RPMI8226 (cell line): ENCODE measurements at regions not wholly inside any gene's neighbourhood (a gene's known extent, or its start where the extent isn't known, plus 50 kb on each side); places are given as distances from the start of the nearest gene placed in this dataset.

Source experiments
- DNase-seq: peaks from one replicate; pipeline ENCODE4 v3.0.0-alpha.2; 2015

GRCh38 chr16:86306011-86306644 lies 204.2 kb upstream of the FOXF1 start:
- DNase-seq = no peak

GRCh38 chr16:86306811-86307513 lies 203.4 kb upstream of the FOXF1 start:
- DNase-seq = no peak

- no peak for DNase-seq
Measured at GRCh38 chr16:86307514-86307903, 202.8 kb upstream of the FOXF1 start.

- no peak for DNase-seq
Measured at GRCh38 chr16:86308514-86308913, 201.8 kb upstream of the FOXF1 start.

GRCh38 chr16:86313631-86314030 lies 196.7 kb upstream of the FOXF1 start:
- no peak for DNase-seq

GRCh38 chr16:86314402-86315025 lies 195.8 kb upstream of the FOXF1 start:
- DNase-seq = no peak

GRCh38 chr16:86316967-86317812 lies 193.1 kb upstream of the FOXF1 start:
- DNase-seq = no peak

GRCh38 chr16:86317813-86318650 lies 192.3 kb upstream of the FOXF1 start:
- no peak for DNase-seq

- DNase-seq = no peak
Measured at GRCh38 chr16:86319585-86320236, 190.6 kb upstream of the FOXF1 start.

- DNase-seq = no peak
Measured at GRCh38 chr16:86320237-86320595, 190.1 kb upstream of the FOXF1 start.

- DNase-seq = no peak
Measured at GRCh38 chr16:86321491-86321890, 188.8 kb upstream of the FOXF1 start.

GRCh38 chr16:86322283-86322682 lies 188.0 kb upstream of the FOXF1 start:
- no peak for DNase-seq

- DNase-seq = no peak
Measured at GRCh38 chr16:86322806-86323205, 187.5 kb upstream of the FOXF1 start.

GRCh38 chr16:86324320-86324719 lies 186.0 kb upstream of the FOXF1 start:
- DNase-seq = no peak

- no peak for DNase-seq
Measured at GRCh38 chr16:86325360-86325759, 185.0 kb upstream of the FOXF1 start.

- DNase-seq = no peak
Measured at GRCh38 chr16:86325895-86326294, 184.4 kb upstream of the FOXF1 start.

GRCh38 chr16:86327321-86327720 lies 183.0 kb upstream of the FOXF1 start:
- DNase-seq = no peak

- DNase-seq = no peak
Measured at GRCh38 chr16:86330906-86331305, 179.4 kb upstream of the FOXF1 start.

- no peak for DNase-seq
Measured at GRCh38 chr16:86334079-86334635, 176.2 kb upstream of the FOXF1 start.

GRCh38 chr16:86335266-86336172 lies 174.8 kb upstream of the FOXF1 start:
- DNase-seq = no peak

GRCh38 chr16:86337138-86337537 lies 173.2 kb upstream of the FOXF1 start:
- no peak for DNase-seq
